NOMO-1 (cell line): ENCODE measurements at regions not wholly inside any gene's neighbourhood (a gene's known extent, or its start where the extent isn't known, plus 50 kb on each side); places are given as distances from the start of the nearest gene placed in this dataset.
"Not testable (repeated sequence)": the region's sequence is repeated elsewhere in the genome, so short reads cannot be mapped to it uniquely, and the experiment has no call there.

Experiments used
- DNase-seq, 2 experiments: peaks; one replicate each; lab custom pipeline; 2025; ENCODE audit not compliant: unreplicated experiment in 2 of 2; lab: John Stamatoyannopoulos, UW

GRCh38 chr14:54241517-54241916, 155.3 kb upstream of the CDKN3 start:
- DNase-seq: no peak

- DNase-seq: no peak
These were observed 145.5 kb upstream of the CDKN3 start for GRCh38 chr14:54251356-54251755.

GRCh38 chr14:54252072-54252730, 144.6 kb upstream of the CDKN3 start:
- DNase-seq: no peak

- no peak for DNase-seq
These were observed 143.4 kb upstream of the CDKN3 start for GRCh38 chr14:54253195-54253947.

GRCh38 chr14:54256156-54256555, 140.7 kb upstream of the CDKN3 start:
- no peak for DNase-seq

GRCh38 chr14:54257424-54257823, 139.4 kb upstream of the CDKN3 start:
- DNase-seq: no peak

GRCh38 chr14:54258382-54258781, 138.4 kb upstream of the CDKN3 start:
- DNase-seq: no peak

- no peak for DNase-seq
These were observed 137.0 kb upstream of the CDKN3 start for GRCh38 chr14:54259821-54260220.

- no peak for DNase-seq
These were observed 135.5 kb upstream of the CDKN3 start for GRCh38 chr14:54261283-54261682.

GRCh38 chr14:54266616-54267015, 130.2 kb upstream of the CDKN3 start:
- DNase-seq: not testable (repeated sequence)

GRCh38 chr14:54267172-54267571, 129.6 kb upstream of the CDKN3 start:
- no peak for DNase-seq

GRCh38 chr14:54275997-54276725, 120.6 kb upstream of the CDKN3 start:
- no peak for DNase-seq

- DNase-seq: no peak
These were observed 118.7 kb upstream of the CDKN3 start for GRCh38 chr14:54278087-54278486.

- DNase-seq: no peak
These were observed 118.0 kb upstream of the CDKN3 start for GRCh38 chr14:54278665-54279295.

- no peak for DNase-seq
These were observed 114.0 kb upstream of the CDKN3 start for GRCh38 chr14:54282849-54283248.

GRCh38 chr14:54285030-54285429, 111.8 kb upstream of the CDKN3 start:
- DNase-seq: no peak

- no peak for DNase-seq
These were observed 105.2 kb upstream of the CDKN3 start for GRCh38 chr14:54291491-54292191.

- no peak for DNase-seq
These were observed 102.0 kb upstream of the CDKN3 start for GRCh38 chr14:54294802-54295201.

GRCh38 chr14:54299410-54300363, 97.1 kb upstream of the CDKN3 start:
- DNase-seq: no peak

GRCh38 chr14:54300881-54301280, 95.9 kb upstream of the CDKN3 start:
- no peak for DNase-seq
